OCI-LY3 (cell line): ENCODE measurements at regions not wholly inside any gene's neighbourhood (a gene's known extent, or its start where the extent isn't known, plus 50 kb on each side); places are given as distances from the start of the nearest gene placed in this dataset.

Experiments used
- H2AFZ ChIP-seq: fragments of 200-600, 300-600 bp; shearing (Covaris generic); 2 replicates; pipeline ENCODE4 v1.6.0; 2014; ENCODE audit warnings: antibody characterized with exemption, low read depth, low read length
- H3K27ac ChIP-seq: fragments of 200-600, 300-600 bp; sonication (generic); 2 replicates; pipeline ENCODE4 v1.5.1; 2014; ENCODE audit warnings: mild to moderate bottlenecking, low read length, moderate library complexity, mixed read lengths
- H3K27me3 ChIP-seq: fragments of 200-600, 300-600 bp; sonication (generic); 2 replicates; pipeline ENCODE4 v1.6.1; 2014; ENCODE audit warnings: low read depth, low read length, mixed read lengths
- H3K36me3 ChIP-seq: fragments of 200-600, 300-600 bp; sonication (generic); replicated peaks from 2 replicates; pipeline ENCODE3; 2014; ENCODE audit warnings: low read depth, low read length, mixed read lengths
- H3K4me1 ChIP-seq: fragments of 300-600, 200-600 bp; sonication (generic); 2 replicates; pipeline ENCODE4 v1.6.1; 2014; ENCODE audit warnings: low read length, mixed read lengths
- H3K4me2 ChIP-seq: fragments of 200-600, 300-600 bp; sonication (generic); 2 replicates; pipeline ENCODE4 v1.6.1; 2014; ENCODE audit warnings: low read length, mixed read lengths
- H3K4me3 ChIP-seq: fragments of 300-600, 200-600 bp; sonication (generic); 2 replicates; pipeline ENCODE4 v1.5.1; 2014; ENCODE audit warnings: antibody characterized with exemption, mild to moderate bottlenecking, low read length, moderate library complexity
- H3K79me2 ChIP-seq: fragments of 300-600, 200-600 bp; shearing (Covaris generic); 2 replicates; pipeline ENCODE4 v1.6.1; 2014; ENCODE audit warnings: mild to moderate bottlenecking, low read length, mixed read lengths
- H3K9ac ChIP-seq: fragments of 300-600, 200-600 bp; shearing (Covaris generic); 2 replicates; pipeline ENCODE4 v1.6.0; 2014; ENCODE audit warnings: mild to moderate bottlenecking, low read length, moderate library complexity
- H3K9me3 ChIP-seq: fragments of 200-600, 300-600 bp; shearing (Covaris generic); 2 replicates; pipeline ENCODE4 v1.6.1; 2014; ENCODE audit warnings: low read length, mixed read lengths; ENCODE audit not compliant: insufficient read depth
- H4K20me1 ChIP-seq: fragments of 200-600, 300-600 bp; sonication (generic); 2 replicates; pipeline ENCODE4 v1.6.1; 2016; ENCODE audit warnings: low read length, mixed read lengths; ENCODE audit not compliant: insufficient read depth
- CTCF ChIP-seq: fragments of 200-600, 300-600 bp; sonication (generic); IDR thresholded peaks from 2 replicates; pipeline ENCODE4 v1.5.1; 2014; ENCODE audit warnings: antibody characterized with exemption, low read length, low read depth
- EZH2phosphoT487 ChIP-seq: fragments of 200-600 bp; shearing (Covaris generic); IDR thresholded peaks from 2 replicates; pipeline ENCODE4 v1.6.1; 2018; ENCODE audit warnings: antibody characterized with exemption, mixed run types, low read depth

DNA sequence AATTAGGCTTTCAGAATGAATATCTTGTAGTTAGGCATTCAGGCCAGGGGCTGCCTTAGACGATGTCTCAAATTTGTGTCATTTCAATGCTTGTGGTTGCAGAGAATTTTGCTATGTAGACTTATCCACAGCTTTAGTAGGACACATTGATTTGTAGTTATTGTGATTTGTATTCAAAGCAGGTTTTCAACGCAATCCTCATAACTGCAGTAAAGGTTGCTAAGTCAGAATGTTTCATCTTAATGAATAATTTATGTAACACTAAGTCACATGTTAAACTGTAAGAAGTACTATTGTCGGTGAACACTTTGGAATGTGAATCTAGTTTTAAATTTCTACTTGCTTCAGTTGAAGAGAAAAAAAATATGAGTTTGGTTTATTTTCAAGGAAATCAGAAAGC is 1117.2 kb upstream of the SPRY2 start:
- Histone ChIP-seq H2AFZ (no peak overlapping the region), H3K4me2 (no peak overlapping the region), H3K9me3 (no peaks in the 10 kb centered on the region), H3K9ac (no peak overlapping the region), H3K36me3 (no peaks in the 10 kb centered on the region), H3K4me3 (no peak overlapping the region), H3K27ac (no peak overlapping the region), H3K79me2 (no peaks in the 10 kb centered on the region), H3K4me1 (no peaks in the 10 kb centered on the region), H4K20me1 (no peaks in the 10 kb centered on the region), H3K27me3 (no peaks in the 10 kb centered on the region)
- no peak for TF ChIP-seq CTCF
- TF ChIP-seq EZH2phosphoT487 = no peak

DNA sequence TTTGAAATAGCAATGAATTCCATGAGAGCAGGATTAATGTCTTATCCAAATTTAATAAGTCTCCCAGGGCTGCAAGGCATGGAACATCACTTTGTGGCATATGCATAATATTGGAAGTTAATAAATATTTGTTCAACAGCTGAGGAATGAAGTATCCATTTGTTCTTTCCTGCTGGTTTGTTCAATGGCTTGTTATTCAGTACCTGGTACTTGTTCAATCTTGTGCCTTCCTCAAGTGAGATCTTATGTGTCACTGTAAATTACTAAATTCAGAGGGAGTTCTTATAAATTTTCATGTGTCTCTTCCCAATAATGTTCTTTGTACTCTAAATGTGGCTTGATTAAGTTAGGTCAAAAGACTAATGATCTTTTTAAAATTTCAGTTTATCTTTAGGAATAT is 1105.5 kb upstream of the SPRY2 start:
- Histone ChIP-seq H3K27me3 (no peaks in the 10 kb centered on the region), H3K79me2 (no peaks in the 10 kb centered on the region), H3K27ac (no peak overlapping the region), H3K4me1 (peaks cover 6% of the 10 kb centered on the region; the same call in 1 of the 2 replicates), H3K4me3 (no peak overlapping the region), H3K4me2 (no peak overlapping the region), H3K9ac (no peak overlapping the region), H3K36me3 (no peaks in the 10 kb centered on the region), H2AFZ (no peak overlapping the region), H4K20me1 (no peaks in the 10 kb centered on the region), H3K9me3 (no peaks in the 10 kb centered on the region)
- no peak for TF ChIP-seq EZH2phosphoT487
- TF ChIP-seq CTCF = no peak

DNA sequence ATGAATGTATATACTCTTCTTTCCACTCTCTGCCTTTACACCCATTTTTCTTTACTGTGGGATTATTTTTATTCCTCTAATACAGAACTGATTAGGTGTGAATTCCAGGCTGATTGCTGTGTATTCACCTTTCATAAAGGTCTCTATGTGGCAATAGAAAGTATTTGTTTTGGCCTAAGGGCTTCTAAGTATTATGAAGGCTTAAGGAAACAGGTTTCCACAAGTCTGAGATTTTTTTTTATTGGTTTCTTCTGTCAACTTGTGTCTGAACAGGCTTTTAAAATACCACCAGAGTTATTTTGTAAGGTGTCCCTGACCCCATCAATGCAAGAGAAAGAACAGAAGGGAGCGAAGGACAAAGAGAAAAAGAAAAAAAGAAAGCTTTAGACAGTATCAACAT is 1102.0 kb upstream of the SPRY2 start:
- no peaks in the 10 kb centered on the region for H3K9me3 ChIP-seq
- no peaks in the 10 kb centered on the region for H3K79me2 ChIP-seq
- H3K4me2 ChIP-seq = no peak overlapping the region

DNA sequence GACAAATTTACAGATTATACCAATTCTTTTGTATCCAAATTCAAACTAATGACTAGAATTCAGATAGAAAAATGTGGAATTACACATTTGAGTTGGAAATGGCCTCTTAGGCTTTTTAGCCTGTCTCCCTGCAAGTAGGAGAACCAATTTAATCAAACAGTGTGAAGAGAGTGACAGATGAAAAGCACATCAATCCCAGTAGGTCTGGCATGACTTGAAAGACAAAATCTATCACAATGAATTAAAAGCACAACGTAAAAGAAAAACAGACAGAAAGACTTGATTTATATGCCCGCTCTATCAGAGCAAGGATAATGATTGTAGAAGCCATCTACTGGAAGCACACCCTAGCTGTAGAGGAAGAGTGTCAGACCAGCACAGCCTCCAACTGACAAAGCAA is 1084.4 kb upstream of the SPRY2 start:
- no peak overlapping the region for H3K9ac ChIP-seq
- H3K4me2 ChIP-seq = no peak overlapping the region
- H3K9me3 ChIP-seq = no peaks in the 10 kb centered on the region
- H3K36me3 ChIP-seq = no peaks in the 10 kb centered on the region
- no peak overlapping the region for H3K4me3 ChIP-seq
- no peaks in the 10 kb centered on the region for H3K79me2 ChIP-seq
- H3K27me3 ChIP-seq = no peaks in the 10 kb centered on the region
- H2AFZ ChIP-seq = no peak overlapping the region
- no peaks in the 10 kb centered on the region for H4K20me1 ChIP-seq
- no peak for TF ChIP-seq CTCF
- no peak for TF ChIP-seq EZH2phosphoT487
- H3K4me1 ChIP-seq = no peaks in the 10 kb centered on the region
- H3K27ac ChIP-seq = no peak overlapping the region

More for the DNA sequence above, 1102.0 kb upstream of the SPRY2 start:
- no peak overlapping the region for H3K4me3 ChIP-seq
- TF ChIP-seq CTCF (no peak), EZH2phosphoT487 (no peak)
- H3K27me3 ChIP-seq = no peaks in the 10 kb centered on the region
- H4K20me1 ChIP-seq = no peaks in the 10 kb centered on the region
- no peaks in the 10 kb centered on the region for H3K36me3 ChIP-seq
- no peak overlapping the region for H3K9ac ChIP-seq
- peaks cover 6% of the 10 kb centered on the region; the same call in 1 of the 2 replicates for H3K4me1 ChIP-seq
- H2AFZ ChIP-seq = no peak overlapping the region
- no peak overlapping the region for H3K27ac ChIP-seq
